HK-2 (cell line): ENCODE measurements at regions not wholly inside any gene's neighbourhood (a gene's known extent, or its start where the extent isn't known, plus 50 kb on each side); places are given as distances from the start of the nearest gene placed in this dataset.

ENCODE experiments used
- DNase-seq: peaks from one replicate; pipeline ENCODE4 v3.0.0-alpha.2; 2018; ENCODE audit not compliant: unreplicated experiment

- DNase-seq: no peak
These were observed 336.4 kb upstream of the HSF2 start for GRCh38 chr6:122063076-122063475.

DNA sequence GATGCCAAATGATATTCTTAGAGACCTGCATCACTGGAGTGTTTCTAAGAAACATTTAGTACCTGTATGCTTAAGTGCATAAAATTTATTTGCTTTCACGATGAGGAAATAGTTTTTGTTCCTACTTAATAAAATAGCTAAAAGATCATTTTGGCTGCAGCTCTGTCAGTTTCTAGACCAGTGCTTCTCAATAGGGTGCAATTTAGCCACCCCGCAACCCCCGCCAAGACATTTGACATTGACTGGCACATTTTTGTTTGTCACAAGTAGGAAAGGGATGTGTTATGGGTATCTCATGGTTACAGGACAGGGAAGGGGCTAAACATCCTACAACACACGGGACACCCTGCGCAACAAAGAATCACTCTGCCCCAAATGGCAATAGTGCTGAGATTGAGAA lies 335.7 kb upstream of the HSF2 start:
- DNase-seq: no peak

DNA sequence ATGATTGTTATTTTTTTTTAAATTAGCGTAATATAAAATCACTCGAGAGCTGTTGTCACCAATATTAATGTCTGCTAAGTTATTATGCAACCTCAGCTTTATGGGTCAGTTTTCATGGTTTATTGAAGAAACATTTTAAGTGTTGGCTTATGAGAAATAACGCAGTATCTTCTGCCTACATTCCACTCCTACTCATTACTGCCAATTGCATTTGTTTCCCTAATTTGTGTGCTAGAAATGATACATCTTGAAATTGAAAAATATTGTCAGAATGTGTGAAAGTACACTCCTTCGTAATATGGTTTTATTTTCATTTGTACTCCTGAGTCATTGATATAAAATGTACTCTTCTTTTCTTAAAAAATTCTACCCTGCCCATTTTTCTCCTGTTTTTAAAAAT lies 333.3 kb upstream of the HSF2 start:
- DNase-seq: no peak

- no peak for DNase-seq
These were observed 331.1 kb upstream of the HSF2 start for GRCh38 chr6:122068291-122068769.

DNA sequence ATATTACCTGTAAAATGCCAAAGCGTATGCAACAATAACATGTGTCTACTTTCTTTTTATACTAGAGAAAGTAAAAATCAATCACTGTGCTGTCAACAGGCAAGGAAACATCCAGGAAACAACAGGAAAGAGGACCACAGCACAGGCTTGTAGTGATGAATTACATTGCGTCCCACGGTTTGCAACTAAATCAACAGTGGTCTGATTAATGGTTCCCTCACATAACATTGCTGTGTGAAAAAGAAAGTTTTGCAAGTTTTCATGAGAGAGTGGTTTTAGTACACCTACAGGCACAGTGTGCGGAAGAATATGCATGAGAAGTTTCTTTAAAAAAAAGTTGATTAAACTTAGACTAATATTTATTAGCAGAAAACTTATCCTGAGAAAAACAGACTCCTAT lies 329.5 kb upstream of the HSF2 start:
- DNase-seq: no peak

GRCh38 chr6:122072014-122072647 lies 327.3 kb upstream of the HSF2 start:
- no peak for DNase-seq

DNA sequence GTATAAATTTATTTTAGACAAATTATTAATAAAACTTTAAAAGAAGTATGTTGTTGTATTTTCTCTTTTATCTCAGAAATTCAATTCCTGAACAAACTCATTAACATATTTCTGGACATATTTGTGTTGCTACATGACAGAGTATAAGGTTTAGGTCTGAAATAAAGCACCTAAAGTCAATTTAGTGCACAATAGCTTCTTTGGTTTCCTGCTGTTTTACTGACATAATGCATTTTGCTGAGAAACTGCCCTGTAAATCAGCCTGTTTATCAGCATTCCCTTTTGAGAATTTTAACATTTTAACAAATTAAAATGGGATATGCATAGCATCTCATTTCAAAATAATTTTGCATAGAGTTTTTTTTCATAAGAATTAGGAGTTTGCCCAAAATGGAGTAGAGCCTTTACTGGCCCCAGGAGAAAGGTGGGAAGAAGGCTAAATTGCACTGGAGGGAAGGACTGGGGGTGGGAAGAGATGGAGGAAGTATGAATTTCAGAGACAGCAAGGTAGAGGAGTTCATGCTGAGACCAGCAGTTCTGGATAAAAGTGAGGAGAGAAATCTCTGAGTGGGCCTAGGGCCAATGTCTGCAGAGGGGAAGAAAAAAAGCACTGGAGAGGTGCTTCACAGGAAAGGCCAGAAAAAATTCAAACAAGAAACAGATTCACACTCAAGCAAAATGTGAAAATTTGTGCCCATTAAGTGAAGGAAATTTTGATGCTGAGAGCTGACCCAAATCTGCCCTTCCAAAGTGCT lies 324.2 kb upstream of the HSF2 start:
- no peak for DNase-seq

GRCh38 chr6:122075917-122076316 lies 323.5 kb upstream of the HSF2 start:
- DNase-seq: no peak

GRCh38 chr6:122077603-122078002 lies 321.8 kb upstream of the HSF2 start:
- no peak for DNase-seq

GRCh38 chr6:122078481-122078880 lies 321.0 kb upstream of the HSF2 start:
- DNase-seq: no peak

- no peak for DNase-seq
These were observed 319.5 kb upstream of the HSF2 start for GRCh38 chr6:122079916-122080315.

DNA sequence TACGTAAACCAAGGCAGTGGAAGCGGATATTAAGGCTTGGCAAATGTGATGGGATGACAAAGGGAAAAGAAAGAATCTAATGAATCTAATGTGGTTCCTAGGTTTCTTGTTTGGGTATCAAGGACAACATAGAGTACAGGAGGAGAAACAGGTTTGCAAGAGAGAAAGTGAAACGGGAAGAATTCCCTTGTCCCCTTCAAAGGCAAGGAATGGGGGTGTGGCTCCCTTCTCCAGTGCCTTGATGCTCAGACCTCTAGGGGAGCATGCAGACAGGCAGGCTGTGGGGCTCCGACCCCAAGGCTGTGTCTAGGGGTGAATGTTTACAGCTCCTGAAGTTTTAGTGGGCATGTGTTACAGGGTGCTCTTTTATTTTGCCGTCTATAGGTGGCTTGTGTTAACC lies 317.5 kb upstream of the HSF2 start:
- DNase-seq: no peak

- no peak for DNase-seq
These were observed 317.1 kb upstream of the HSF2 start for GRCh38 chr6:122082370-122082769.

- no peak for DNase-seq
These were observed 307.1 kb upstream of the HSF2 start for GRCh38 chr6:122092366-122092765.

DNA sequence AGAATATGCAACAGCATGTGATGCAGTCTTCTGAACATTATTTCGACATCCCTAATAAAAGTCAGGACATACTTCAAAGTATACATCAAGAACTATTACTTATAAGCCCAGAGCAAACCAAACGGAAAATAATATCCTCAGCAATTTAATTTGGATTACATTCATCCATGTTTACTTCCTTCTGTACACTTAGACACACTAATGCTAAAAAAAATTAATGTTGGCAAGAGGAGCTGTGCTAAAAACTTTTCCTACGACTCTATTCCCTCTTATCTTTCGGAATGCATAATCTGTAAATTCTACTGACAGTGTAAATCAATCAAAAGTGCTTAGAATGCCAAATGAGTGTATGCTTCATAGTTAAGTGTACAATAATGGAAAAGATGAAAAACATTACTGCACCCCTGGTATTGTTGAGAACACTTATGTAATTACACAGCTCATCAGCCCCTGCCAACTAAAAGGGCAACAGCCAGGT lies 301.2 kb upstream of the HSF2 start:
- no peak for DNase-seq

DNA sequence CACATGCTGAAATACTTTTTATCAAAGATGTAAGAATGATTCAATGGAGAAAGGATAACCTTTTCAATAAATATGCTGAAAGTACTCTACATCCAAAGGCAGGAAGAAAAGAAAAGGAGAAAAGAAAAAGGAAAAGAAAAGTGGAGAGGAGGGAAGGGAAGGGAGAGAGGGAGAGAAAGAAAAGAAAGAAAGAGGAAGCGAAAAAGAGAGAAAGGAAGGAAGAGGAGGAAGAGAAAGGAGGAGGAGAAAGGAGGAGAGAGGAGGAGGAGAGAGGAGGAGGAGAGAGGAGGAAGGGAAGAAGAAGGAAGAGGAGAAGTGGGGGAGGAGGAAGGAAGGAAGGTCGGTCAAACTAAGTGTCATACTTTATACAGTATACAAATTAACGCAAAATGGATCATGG lies 297.4 kb upstream of the HSF2 start:
- no peak for DNase-seq

DNA sequence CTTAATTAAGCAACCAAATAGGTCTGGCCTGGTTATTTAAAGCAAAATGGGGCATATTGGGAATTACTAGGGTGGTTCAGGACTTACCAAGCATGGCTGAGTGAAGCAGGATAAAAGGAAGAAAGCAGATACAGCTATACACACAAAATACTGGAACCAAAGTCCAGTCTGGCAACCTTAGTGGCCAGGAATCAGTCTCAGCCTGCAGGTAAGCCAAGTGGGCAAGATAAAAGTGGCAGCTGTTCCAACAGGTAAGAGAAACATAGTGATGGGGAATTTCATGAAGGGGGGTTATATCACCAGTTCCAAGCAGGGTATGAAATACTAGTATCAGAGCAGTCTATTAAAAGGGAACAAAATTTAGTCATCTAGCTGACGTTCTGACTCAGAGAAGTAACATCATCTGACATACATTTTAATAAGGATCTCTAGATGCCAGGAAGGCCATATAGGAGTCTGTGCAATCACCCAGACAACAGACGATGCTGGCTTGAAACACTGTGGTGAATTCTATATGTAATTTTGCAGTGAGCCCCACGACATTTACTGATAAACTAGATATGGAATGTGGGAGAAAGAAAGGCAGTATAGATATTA lies 292.1 kb upstream of the HSF2 start:
- DNase-seq: no peak

GRCh38 chr6:122109075-122109474 lies 290.4 kb upstream of the HSF2 start:
- DNase-seq: no peak

DNA sequence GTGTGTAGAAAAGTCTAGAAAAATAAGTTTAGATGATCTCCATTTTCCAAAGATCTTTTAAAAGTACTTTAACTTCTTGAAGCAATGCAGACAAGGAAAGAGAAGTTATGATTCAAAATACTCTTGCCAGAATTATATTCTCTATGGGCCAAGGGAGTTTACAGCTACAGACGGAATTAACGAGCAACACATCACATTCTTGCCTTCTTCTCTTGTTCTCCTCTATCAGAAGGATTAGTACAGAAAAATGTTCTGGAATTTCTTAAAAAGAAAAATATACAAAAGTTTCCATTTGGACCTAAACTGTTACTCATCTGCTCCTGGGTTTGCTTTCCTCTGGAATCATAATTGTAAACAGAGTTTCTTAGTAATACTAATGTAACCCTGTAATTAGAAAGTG lies 284.7 kb upstream of the HSF2 start:
- DNase-seq: no peak

GRCh38 chr6:122116119-122116834 lies 283.2 kb upstream of the HSF2 start:
- DNase-seq: no peak

- no peak for DNase-seq
These were observed 282.4 kb upstream of the HSF2 start for GRCh38 chr6:122116835-122117627.
